HEK293 (cell line): ENCODE measurements at regions not wholly inside any gene's neighbourhood (a gene's known extent, or its start where the extent isn't known, plus 50 kb on each side); places are given as distances from the start of the nearest gene placed in this dataset.

Experiments
- CTCF ChIA-PET: fragments of 350-600 bp; formaldehyde crosslinking; extraction: SDS; loops from one replicate; lab custom pipeline; 2021; ENCODE audit warnings: antibody characterized with exemption; lab: Yijun Ruan, JAX
- POLR2A ChIA-PET: fragments of 300-600 bp; formaldehyde crosslinking; extraction: SDS; loops from one replicate; lab custom pipeline; 2020; ENCODE audit warnings: antibody characterized with exemption, inconsistent platforms; lab: Yijun Ruan, JAX
- H3K27ac ChIP-seq: fragments of 200-500 bp; sonication (Bioruptor generic); 2 replicates; pipeline ENCODE4 v1.5.1; 2014; ENCODE audit warnings: low read depth, low read length, control low read depth, inconsistent platforms; ENCODE audit errors: extremely low read depth
- H3K36me3 ChIP-seq, 2 experiments: fragments of 200-500 bp in 1 of 2; sonication (Bioruptor generic) in 1 of 2; 1 replicate in 1 of 2; 2 replicates in 1 of 2; pipeline ENCODE4 v1.5.1; 2014 to 2017; ENCODE audit warnings: inconsistent platforms in 2 of 2, low read length in 2 of 2; ENCODE audit not compliant: control insufficient read depth in 2 of 2, insufficient read depth in 1 of 2
- H3K4me1 ChIP-seq: fragments of 200-500 bp; sonication (Bioruptor generic); 2 replicates; pipeline ENCODE4 v1.5.1; 2014; ENCODE audit warnings: mild to moderate bottlenecking, low read length, inconsistent platforms; ENCODE audit not compliant: control insufficient read depth, insufficient read depth
- H3K4me3 ChIP-seq: 2 replicates; pipeline ENCODE4 v1.5.1; 2011; ENCODE audit warnings: low read depth, mild to moderate bottlenecking, control low read depth, low read length, moderate library complexity
- H3K9me3 ChIP-seq: fragments of 200-500 bp; sonication (Bioruptor generic); 2 replicates; pipeline ENCODE4 v1.5.1; 2014; ENCODE audit warnings: low read depth, low read length, inconsistent platforms; ENCODE audit not compliant: control insufficient read depth, insufficient read depth
- BCL11A ChIP-seq: fragments of 450-650 bp; formaldehyde crosslinking; IDR thresholded peaks from 2 replicates; pipeline ENCODE4 v1.5.1; 2016; ENCODE audit warnings: low read depth, missing biosample characterization, missing genetic modification characterization
- GLIS1 ChIP-seq: fragments of 450-650 bp; formaldehyde crosslinking; IDR thresholded peaks from 2 replicates; pipeline ENCODE4 v1.5.1; 2016; ENCODE audit warnings: missing biosample characterization, missing genetic modification characterization
- HOXD13 ChIP-seq: sonication (generic); formaldehyde crosslinking; IDR thresholded peaks from 2 replicates; pipeline ENCODE4 v1.8.0; 2022; ENCODE audit warnings: missing genetic modification reagents, borderline replicate concordance
- KLF8 ChIP-seq: fragments of 450-650 bp; formaldehyde crosslinking; IDR thresholded peaks from 2 replicates; pipeline ENCODE4 v1.5.1; 2016; ENCODE audit warnings: missing biosample characterization, missing genetic modification characterization
- MEIS1 ChIP-seq: sonication (generic); formaldehyde crosslinking; IDR thresholded peaks from 2 replicates; pipeline ENCODE4 v1.8.1; 2022; ENCODE audit warnings: missing genetic modification reagents, mild to moderate bottlenecking, borderline replicate concordance
- TCF7L2 ChIP-seq: IDR thresholded peaks from 2 replicates; pipeline ENCODE4 v1.6.1; 2011; ENCODE audit warnings: low read depth, mild to moderate bottlenecking, inconsistent platforms, low read length, moderate library complexity, borderline replicate concordance
- ZBTB44 ChIP-seq: fragments of 450-650 bp; IDR thresholded peaks from 2 replicates; pipeline ENCODE4 v1.5.1; 2018; ENCODE audit warnings: missing biosample characterization, mild to moderate bottlenecking, missing genetic modification characterization
- ZBTB8A ChIP-seq: fragments of 450-650 bp; formaldehyde crosslinking; IDR thresholded peaks from 2 replicates; pipeline ENCODE4 v1.5.1; 2016; ENCODE audit warnings: missing biosample characterization, missing genetic modification characterization
- ZNF112 ChIP-seq: fragments of 450-650 bp; formaldehyde crosslinking; IDR thresholded peaks from 2 replicates; pipeline ENCODE4 v1.5.0; 2017; ENCODE audit warnings: missing biosample characterization, missing genetic modification characterization
- ZNF121 ChIP-seq: fragments of 450-650 bp; formaldehyde crosslinking; IDR thresholded peaks from 2 replicates; pipeline ENCODE4 v1.5.1; 2016; ENCODE audit warnings: missing biosample characterization, missing genetic modification characterization
- ZNF157 ChIP-seq: fragments of 450-650 bp; formaldehyde crosslinking; IDR thresholded peaks from 2 replicates; pipeline ENCODE4 v1.5.1; 2016; ENCODE audit warnings: missing biosample characterization, missing genetic modification characterization
- ZNF174 ChIP-seq: fragments of 450-650 bp; formaldehyde crosslinking; IDR thresholded peaks from 2 replicates; pipeline ENCODE4 v1.5.0; 2017; ENCODE audit warnings: missing biosample characterization, mild to moderate bottlenecking, missing genetic modification characterization
- ZNF23 ChIP-seq: fragments of 450-650 bp; formaldehyde crosslinking; IDR thresholded peaks from 2 replicates; pipeline ENCODE4 v1.5.1; 2016; ENCODE audit warnings: missing biosample characterization, missing genetic modification characterization, borderline replicate concordance
- ZNF24 ChIP-seq: fragments of 450-650 bp; formaldehyde crosslinking; IDR thresholded peaks from 2 replicates; pipeline ENCODE4 v1.5.1; 2016; ENCODE audit warnings: missing biosample characterization, missing genetic modification characterization
- ZNF292 ChIP-seq: fragments of 450-650 bp; formaldehyde crosslinking; IDR thresholded peaks from 2 replicates; pipeline ENCODE4 v1.5.1; 2016; ENCODE audit warnings: low read depth, missing biosample characterization, missing genetic modification characterization, borderline replicate concordance
- ZNF354C ChIP-seq: fragments of 450-650 bp; formaldehyde crosslinking; IDR thresholded peaks from 2 replicates; pipeline ENCODE4 v1.5.1; 2016; ENCODE audit warnings: missing biosample characterization, missing genetic modification characterization, low read depth, borderline replicate concordance
- ZNF362 ChIP-seq: fragments of 450-650 bp; formaldehyde crosslinking; IDR thresholded peaks from 2 replicates; pipeline ENCODE4 v1.5.1; 2016; ENCODE audit warnings: missing biosample characterization, missing genetic modification characterization
- ZNF398 ChIP-seq: fragments of 450-650 bp; formaldehyde crosslinking; IDR thresholded peaks from 2 replicates; pipeline ENCODE4 v1.5.1; 2017; ENCODE audit warnings: missing biosample characterization, missing genetic modification characterization
- ZNF501 ChIP-seq: fragments of 450-650 bp; formaldehyde crosslinking; IDR thresholded peaks from 2 replicates; pipeline ENCODE4 v1.5.1; 2016; ENCODE audit warnings: missing biosample characterization, missing genetic modification characterization
- ZNF530 ChIP-seq: fragments of 450-650 bp; formaldehyde crosslinking; IDR thresholded peaks from 2 replicates; pipeline ENCODE4 v1.5.1; 2016; ENCODE audit warnings: low read depth, missing biosample characterization, missing genetic modification characterization
- ZNF654 ChIP-seq: fragments of 450-650 bp; formaldehyde crosslinking; IDR thresholded peaks from 2 replicates; pipeline ENCODE4 v1.5.1; 2016; ENCODE audit warnings: low read depth, missing biosample characterization, missing genetic modification characterization
- ZSCAN18 ChIP-seq: fragments of 450-650 bp; formaldehyde crosslinking; IDR thresholded peaks from 2 replicates; pipeline ENCODE4 v1.5.1; 2016; ENCODE audit warnings: missing biosample characterization, missing genetic modification characterization

- TF ChIP-seq ZSCAN18 (tag by site-specific recombination) (no peak), ZNF174 (tag by site-specific recombination) (no peak), MEIS1 (CRISPR knock-in tag) (no peak), GLIS1 (tag by site-specific recombination) (no peak), HOXD13 (CRISPR knock-in tag) (no peak), ZNF23 (tag by site-specific recombination) (no peak), ZNF157 (no peak), ZNF654 (tag by site-specific recombination) (no peak), ZNF121 (no peak)
Measured at GRCh38 chr5:15391704-15392397, 108.1 kb upstream of the FBXL7 start (continued).

GRCh38 chr5:15388866-15389265 is 111.1 kb upstream of the FBXL7 start:
- POLR2A ChIA-PET, result no interaction called here
- Histone ChIP-seq H3K36me3 (no peaks in the 10 kb centered on the region), H3K27ac (no peak overlapping the region), H3K4me1 (no peaks in the 10 kb centered on the region)
- TF ChIP-seq ZNF112 (tag by site-specific recombination) (no peak), ZNF362 (no peak), ZBTB44 (tag by site-specific recombination) (no peak), BCL11A (tag by site-specific recombination) (no peak), ZBTB8A (tag by site-specific recombination) (no peak)
- TF ChIP-seq, all 188 proteins: peak for 0
- H3K4me3 ChIP-seq, result no peak overlapping the region
- H3K9me3 ChIP-seq, result no peaks in the 10 kb centered on the region
- CTCF ChIA-PET, result no interaction called here

GRCh38 chr5:15387931-15388524 is 112.0 kb upstream of the FBXL7 start:
- TF ChIP-seq ZNF501 (tag by site-specific recombination) (no peak), ZNF292 (tag by site-specific recombination) (no peak), ZNF354C (tag by site-specific recombination) (no peak), ZNF530 (tag by site-specific recombination) (no peak), ZNF398 (tag by site-specific recombination) (no peak), ZNF24 (no peak), KLF8 (tag by site-specific recombination) (no peak), TCF7L2 (no peak)
- no peaks in the 10 kb centered on the region for H3K4me1 ChIP-seq
- H3K9me3 ChIP-seq, result no peaks in the 10 kb centered on the region
- H3K27ac ChIP-seq, result no peak overlapping the region
- ChIA-PET CTCF (interaction anchor here (0.6 kb wide), 1 partner anchor 44 kb away, joined by 6 read pairs; no protein-coding TSS in a partner anchor), POLR2A (no interaction called here)
- no peak overlapping the region for H3K4me3 ChIP-seq
- no peaks in the 10 kb centered on the region for H3K36me3 ChIP-seq
